ENCODE measurements at regions not wholly inside any gene's neighbourhood (a gene's known extent, or its start where the extent isn't known, plus 50 kb on each side); places are given as distances from the start of the nearest gene placed in this dataset.

DNA sequence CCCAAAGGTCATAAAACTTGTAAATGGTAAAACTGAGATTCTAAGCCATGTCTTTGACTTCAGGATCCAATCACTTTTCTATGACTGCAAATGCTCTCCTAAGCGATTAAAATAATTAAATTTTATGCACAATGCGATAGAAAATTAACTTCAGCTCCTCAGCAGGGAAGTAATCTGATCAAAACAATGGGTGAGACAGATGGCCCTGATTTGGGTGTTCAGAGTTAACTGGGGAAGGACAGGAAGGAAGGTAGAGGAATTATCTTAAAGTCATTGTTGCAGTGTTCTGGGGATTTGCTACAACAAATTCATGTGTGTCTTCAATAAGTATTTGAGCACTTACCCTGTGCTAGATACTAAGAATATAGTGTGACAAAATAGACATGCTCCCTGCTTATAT is 446.0 kb upstream of the MEX3C start:
- TF ChIP-seq, protein P1, sequence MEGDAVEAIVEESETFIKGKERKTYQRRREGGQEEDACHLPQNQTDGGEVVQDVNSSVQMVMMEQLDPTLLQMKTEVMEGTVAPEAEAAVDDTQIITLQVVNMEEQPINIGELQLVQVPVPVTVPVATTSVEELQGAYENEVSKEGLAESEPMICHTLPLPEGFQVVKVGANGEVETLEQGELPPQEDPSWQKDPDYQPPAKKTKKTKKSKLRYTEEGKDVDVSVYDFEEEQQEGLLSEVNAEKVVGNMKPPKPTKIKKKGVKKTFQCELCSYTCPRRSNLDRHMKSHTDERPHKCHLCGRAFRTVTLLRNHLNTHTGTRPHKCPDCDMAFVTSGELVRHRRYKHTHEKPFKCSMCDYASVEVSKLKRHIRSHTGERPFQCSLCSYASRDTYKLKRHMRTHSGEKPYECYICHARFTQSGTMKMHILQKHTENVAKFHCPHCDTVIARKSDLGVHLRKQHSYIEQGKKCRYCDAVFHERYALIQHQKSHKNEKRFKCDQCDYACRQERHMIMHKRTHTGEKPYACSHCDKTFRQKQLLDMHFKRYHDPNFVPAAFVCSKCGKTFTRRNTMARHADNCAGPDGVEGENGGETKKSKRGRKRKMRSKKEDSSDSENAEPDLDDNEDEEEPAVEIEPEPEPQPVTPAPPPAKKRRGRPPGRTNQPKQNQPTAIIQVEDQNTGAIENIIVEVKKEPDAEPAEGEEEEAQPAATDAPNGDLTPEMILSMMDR (IDR thresholded peaks at IDR 0.05): no peak
- TF ChIP-seq, protein P2, sequence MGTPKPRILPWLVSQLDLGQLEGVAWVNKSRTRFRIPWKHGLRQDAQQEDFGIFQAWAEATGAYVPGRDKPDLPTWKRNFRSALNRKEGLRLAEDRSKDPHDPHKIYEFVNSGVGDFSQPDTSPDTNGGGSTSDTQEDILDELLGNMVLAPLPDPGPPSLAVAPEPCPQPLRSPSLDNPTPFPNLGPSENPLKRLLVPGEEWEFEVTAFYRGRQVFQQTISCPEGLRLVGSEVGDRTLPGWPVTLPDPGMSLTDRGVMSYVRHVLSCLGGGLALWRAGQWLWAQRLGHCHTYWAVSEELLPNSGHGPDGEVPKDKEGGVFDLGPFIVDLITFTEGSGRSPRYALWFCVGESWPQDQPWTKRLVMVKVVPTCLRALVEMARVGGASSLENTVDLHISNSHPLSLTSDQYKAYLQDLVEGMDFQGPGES (IDR thresholded peaks at IDR 0.05; ENCODE audit: low read depth, low read length): no peak

Data from SK-N-SH (cell line).